ENCODE measurements at regions not wholly inside any gene's neighbourhood (a gene's known extent, or its start where the extent isn't known, plus 50 kb on each side); places are given as distances from the start of the nearest gene placed in this dataset.
A peak's percentile ranks its signal among the peaks of the same experiment; 100 is the strongest.

DNA sequence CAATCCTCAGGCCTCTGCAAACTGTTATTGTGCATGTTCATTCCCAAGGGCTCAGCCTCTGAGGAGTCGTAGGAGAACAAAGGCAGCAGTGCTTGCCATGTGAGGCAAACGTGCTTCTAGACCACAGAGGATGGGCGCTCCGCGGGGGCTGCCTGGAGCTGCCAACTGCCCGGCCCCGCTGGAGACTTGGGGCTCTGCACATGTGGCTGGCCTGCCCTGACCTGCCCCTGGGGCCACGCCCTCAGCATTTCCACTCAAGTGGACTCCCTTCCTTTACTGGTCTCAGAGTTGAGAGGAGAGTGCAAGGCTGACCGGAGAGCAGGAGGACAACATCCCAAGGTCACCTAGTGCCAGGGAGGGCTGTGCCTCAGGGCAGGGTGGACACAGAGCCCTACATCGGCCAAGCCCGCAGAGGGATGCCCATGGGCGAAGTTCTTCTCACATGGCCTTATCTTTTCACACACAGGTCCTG lies 222.3 kb upstream of the ZNF32 start:
- no peak for ATAC-seq
- no peak for TF ChIP-seq CSDC2 (CRISPR knock-in tag; IDR thresholded peaks at IDR 0.05)
- TF ChIP-seq SNAI2 (CRISPR knock-in tag; IDR thresholded peaks at IDR 0.05), result no peak
- TF ChIP-seq ISL1 (CRISPR knock-in tag; IDR thresholded peaks at IDR 0.05), result no peak

GRCh38 chr10:43869669-43870322 lies 221.1 kb upstream of the ZNF32 start:
- no peak for ATAC-seq
- no peak for TF ChIP-seq CREB5 (CRISPR knock-in tag; IDR thresholded peaks at IDR 0.05; ENCODE audit: low read depth)
- TF ChIP-seq SNAI2 (CRISPR knock-in tag; IDR thresholded peaks at IDR 0.05), result no peak
- TF ChIP-seq PPARA (CRISPR knock-in tag; IDR thresholded peaks at IDR 0.05; ENCODE audit: borderline replicate concordance), result no peak
- TF ChIP-seq BACH2 (CRISPR knock-in tag; IDR thresholded peaks at IDR 0.05; ENCODE audit: borderline replicate concordance), result no peak
- no peak for TF ChIP-seq RARB (CRISPR knock-in tag; IDR thresholded peaks at IDR 0.05)
- TF ChIP-seq GLIS3 (CRISPR knock-in tag; IDR thresholded peaks at IDR 0.05), result no peak
- no peak for TF ChIP-seq CSDC2 (CRISPR knock-in tag; IDR thresholded peaks at IDR 0.05)
- no peak for TF ChIP-seq POU6F1 (CRISPR knock-in tag; IDR thresholded peaks at IDR 0.05; ENCODE audit: borderline replicate concordance, low read depth)
- TF ChIP-seq ZNF565 (CRISPR knock-in tag; conservative IDR thresholded peaks at IDR 0.05; ENCODE audit: low read depth), result no peak
- TF ChIP-seq, protein P1, sequence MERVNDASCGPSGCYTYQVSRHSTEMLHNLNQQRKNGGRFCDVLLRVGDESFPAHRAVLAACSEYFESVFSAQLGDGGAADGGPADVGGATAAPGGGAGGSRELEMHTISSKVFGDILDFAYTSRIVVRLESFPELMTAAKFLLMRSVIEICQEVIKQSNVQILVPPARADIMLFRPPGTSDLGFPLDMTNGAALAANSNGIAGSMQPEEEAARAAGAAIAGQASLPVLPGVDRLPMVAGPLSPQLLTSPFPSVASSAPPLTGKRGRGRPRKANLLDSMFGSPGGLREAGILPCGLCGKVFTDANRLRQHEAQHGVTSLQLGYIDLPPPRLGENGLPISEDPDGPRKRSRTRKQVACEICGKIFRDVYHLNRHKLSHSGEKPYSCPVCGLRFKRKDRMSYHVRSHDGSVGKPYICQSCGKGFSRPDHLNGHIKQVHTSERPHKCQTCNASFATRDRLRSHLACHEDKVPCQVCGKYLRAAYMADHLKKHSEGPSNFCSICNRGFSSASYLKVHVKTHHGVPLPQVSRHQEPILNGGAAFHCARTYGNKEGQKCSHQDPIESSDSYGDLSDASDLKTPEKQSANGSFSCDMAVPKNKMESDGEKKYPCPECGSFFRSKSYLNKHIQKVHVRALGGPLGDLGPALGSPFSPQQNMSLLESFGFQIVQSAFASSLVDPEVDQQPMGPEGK (CRISPR knock-in tag; IDR thresholded peaks at IDR 0.05; ENCODE audit: borderline replicate concordance), result no peak
- no peak for TF ChIP-seq ZFP3 (CRISPR knock-in tag; IDR thresholded peaks at IDR 0.05)
- TF ChIP-seq TOX (CRISPR knock-in tag; IDR thresholded peaks at IDR 0.05; ENCODE audit: borderline replicate concordance), result no peak

- TF ChIP-seq CSDC2 (CRISPR knock-in tag; IDR thresholded peaks at IDR 0.05) (no peak), SNAI2 (CRISPR knock-in tag; IDR thresholded peaks at IDR 0.05) (no peak), POU6F1 (CRISPR knock-in tag; IDR thresholded peaks at IDR 0.05; ENCODE audit: borderline replicate concordance, low read depth) (no peak), TCF4 (CRISPR knock-in tag; IDR thresholded peaks at IDR 0.05; ENCODE audit: borderline replicate concordance) (no peak), OSR1 (CRISPR knock-in tag; IDR thresholded peaks at IDR 0.05) (no peak), PPARA (CRISPR knock-in tag; IDR thresholded peaks at IDR 0.05; ENCODE audit: borderline replicate concordance) (no peak), ZC3H10 (CRISPR knock-in tag; IDR thresholded peaks at IDR 0.05) (no peak)
- no peak for ATAC-seq
These were observed 220.3 kb upstream of the ZNF32 start for GRCh38 chr10:43868952-43869351.

DNA sequence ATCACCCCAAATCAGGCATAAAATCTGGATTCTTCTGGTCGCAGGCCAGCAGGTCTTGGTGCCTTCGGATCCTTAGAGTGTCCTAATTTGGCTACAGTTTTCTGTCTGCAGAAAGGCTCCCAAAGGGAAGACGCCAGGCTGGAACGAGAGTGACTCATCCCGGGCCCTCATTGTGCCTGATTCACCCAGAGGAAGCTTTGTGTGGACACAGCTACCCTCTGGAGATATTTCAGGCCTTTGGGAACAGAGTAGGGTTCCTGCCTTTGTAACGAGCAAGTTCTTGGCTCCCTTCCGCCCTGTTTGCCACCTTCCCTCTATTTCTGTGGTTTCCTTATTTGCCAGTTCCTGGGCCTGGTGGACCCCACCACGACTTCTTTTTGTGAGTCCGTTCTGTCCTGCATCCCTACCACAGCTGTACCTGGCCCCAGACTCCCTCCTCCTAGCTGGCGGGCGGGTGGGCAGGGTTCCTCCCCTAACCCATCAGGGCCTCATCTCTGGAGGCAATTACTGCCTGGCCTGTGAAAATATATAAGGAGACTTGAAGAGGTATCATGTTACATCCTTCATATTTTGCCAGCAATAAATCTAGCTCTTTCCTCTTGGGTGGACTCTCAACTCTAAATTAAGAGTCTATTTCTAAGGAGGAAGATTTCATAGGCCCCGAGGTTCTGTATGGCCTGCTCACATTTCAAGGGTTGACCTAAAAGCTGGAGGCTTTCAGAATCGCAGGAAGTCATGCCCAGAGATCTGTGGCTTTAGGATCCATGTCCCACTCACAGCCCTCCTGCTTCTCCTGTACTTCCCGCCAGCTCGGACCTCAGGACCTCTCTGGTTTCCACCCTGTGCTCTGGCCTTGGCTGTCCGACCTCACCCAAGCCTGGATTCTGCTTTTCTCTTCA lies 219.2 kb upstream of the ZNF32 start:
- TF ChIP-seq OSR1 (CRISPR knock-in tag; IDR thresholded peaks at IDR 0.05) (no peak), CSRNP3 (CRISPR knock-in tag; IDR thresholded peaks at IDR 0.05) (no peak), GLIS3 (CRISPR knock-in tag; IDR thresholded peaks at IDR 0.05) (no peak), RARB (CRISPR knock-in tag; IDR thresholded peaks at IDR 0.05) (no peak)
- peak; percentile 80 for ATAC-seq

All from SK-N-SH treated with all-trans-retinoic acid at 6 μM for 48 hours (cell line).